Left lung (tissue), 4 donors: ENCODE measurements at regions not wholly inside any gene's neighbourhood (a gene's known extent, or its start where the extent isn't known, plus 50 kb on each side); places are given as distances from the start of the nearest gene placed in this dataset.

Source experiments
- ATAC-seq: fragments of 200-7000 bp; cut with Tn5 transposase; one replicate; pipeline ENCODE4 v1.9.1; 2020; ENCODE audit warnings: moderate library complexity
- DNase-seq, 4 donors: peaks; one replicate each; pipeline ENCODE4 v3.0.0-alpha.2; 2013 to 2020
- H3K27ac ChIP-seq, 2 donors: fragments of 200-600 bp; sonication (generic) in 1 of 2; one replicate each; pipeline versions ENCODE4 v1.5.0 to v1.8.0; 2020 to 2021
- H3K27me3 ChIP-seq, 2 donors: fragments of 200-600 bp; sonication (generic) in 1 of 2; one replicate each; pipeline versions ENCODE4 v1.5.0 to v1.8.0; 2020 to 2021
- H3K36me3 ChIP-seq, 2 donors: fragments of 200-600 bp; sonication (generic) in 1 of 2; one replicate each; pipeline versions ENCODE4 v1.5.0 to v1.8.0; 2020 to 2021
- H3K4me1 ChIP-seq, 2 donors: fragments of 200-600 bp; one replicate each; pipeline ENCODE4 v1.8.0; 2021
- H3K4me3 ChIP-seq, 2 donors: fragments of 200-600 bp; sonication (generic) in 1 of 2; one replicate each; pipeline versions ENCODE4 v1.5.0 to v1.8.0; 2020 to 2021; ENCODE audit warnings: mild to moderate bottlenecking in 1 of 2
- H3K9me3 ChIP-seq, 2 donors: fragments of 200-600 bp; sonication (generic) in 1 of 2; one replicate each; pipeline versions ENCODE4 v1.5.0 to v1.8.0; 2020 to 2021
- CTCF ChIP-seq, 2 donors: fragments of 200-600 bp; sonication (generic) in 1 of 2; IDR thresholded peaks; one replicate each; pipeline versions ENCODE4 v1.5.0 to v1.8.0; 2021; ENCODE audit warnings: antibody characterized with exemption in 2 of 2
- intact Hi-C, 2 donors: fragments of 100-400 bp; cut with DNase I; formaldehyde crosslinking; loops; one replicate each; pipeline versions ENCODE4 v1.11.2 to v1.14.2; 2022
- donor health status: DM: no; HTN: yes; CAD: no.
- donor health status: DM: no; HTN: no; CAD: no.

- TF ChIP-seq CTCF (IDR thresholded peaks at IDR 0.05): no peak
- Histone ChIP-seq H3K4me3 (no peak overlapping the region), H3K27ac (no peak overlapping the region), H3K9me3 (no peaks in the 10 kb centered on the region), H3K4me1 (peaks cover 0 to 7% of the 10 kb centered on the region in 2 donors), H3K36me3 (no peaks in the 10 kb centered on the region), H3K27me3 (no peaks in the 10 kb centered on the region)
- intact Hi-C loops: no loop called here
- ATAC-seq: peak; percentile 49
- no peak for DNase-seq
These were observed 64.8 kb upstream of the LOXL4 start for GRCh38 chr10:98332623-98333269.

- peaks cover 0 to under 1% of the 10 kb centered on the region in 2 donors for H3K27me3 ChIP-seq
- peaks cover 0 to 7% of the 10 kb centered on the region in 2 donors for H3K4me1 ChIP-seq
- no peak for DNase-seq
- no peak overlapping the region for H3K27ac ChIP-seq
- H3K4me3 ChIP-seq: no peak overlapping the region
- intact Hi-C loops: no loop called here
- ATAC-seq: peak; percentile 62
- peak; percentile 16 to 43 for TF ChIP-seq CTCF (IDR thresholded peaks at IDR 0.05)
- no peaks in the 10 kb centered on the region for H3K9me3 ChIP-seq
- no peaks in the 10 kb centered on the region for H3K36me3 ChIP-seq
These were observed 63.9 kb upstream of the LOXL4 start for GRCh38 chr10:98331885-98332284.

- H3K4me1 ChIP-seq: peaks cover 0 to 7% of the 10 kb centered on the region in 2 donors
- intact Hi-C loops: no loop called here
These were observed 63.0 kb upstream of the LOXL4 start for GRCh38 chr10:98330987-98331386.

GRCh38 chr10:98328640-98329039, 60.6 kb upstream of the LOXL4 start:
- peaks cover 7 to 9% of the 10 kb centered on the region in 2 donors for H3K4me1 ChIP-seq
- TF ChIP-seq CTCF (IDR thresholded peaks at IDR 0.05): no peak
- no peak overlapping the region for H3K27ac ChIP-seq
- ATAC-seq (no peak), DNase-seq (no peak)
- no peaks in the 10 kb centered on the region for H3K36me3 ChIP-seq
- intact Hi-C loops: no loop called here
- peaks cover 0 to 7% of the 10 kb centered on the region in 2 donors for H3K27me3 ChIP-seq
- H3K4me3 ChIP-seq: no peak overlapping the region
- no peaks in the 10 kb centered on the region for H3K9me3 ChIP-seq

More at GRCh38 chr10:98330987-98331386, 63.0 kb upstream of the LOXL4 start:
- no peak for DNase-seq
- no peak for TF ChIP-seq CTCF (IDR thresholded peaks at IDR 0.05)
- ATAC-seq: no peak
- H3K27ac ChIP-seq: no peak overlapping the region
- no peaks in the 10 kb centered on the region for H3K9me3 ChIP-seq
- no peak overlapping the region for H3K4me3 ChIP-seq
- no peaks in the 10 kb centered on the region for H3K36me3 ChIP-seq
- H3K27me3 ChIP-seq: peaks cover 0 to 7% of the 10 kb centered on the region in 2 donors

DNA sequence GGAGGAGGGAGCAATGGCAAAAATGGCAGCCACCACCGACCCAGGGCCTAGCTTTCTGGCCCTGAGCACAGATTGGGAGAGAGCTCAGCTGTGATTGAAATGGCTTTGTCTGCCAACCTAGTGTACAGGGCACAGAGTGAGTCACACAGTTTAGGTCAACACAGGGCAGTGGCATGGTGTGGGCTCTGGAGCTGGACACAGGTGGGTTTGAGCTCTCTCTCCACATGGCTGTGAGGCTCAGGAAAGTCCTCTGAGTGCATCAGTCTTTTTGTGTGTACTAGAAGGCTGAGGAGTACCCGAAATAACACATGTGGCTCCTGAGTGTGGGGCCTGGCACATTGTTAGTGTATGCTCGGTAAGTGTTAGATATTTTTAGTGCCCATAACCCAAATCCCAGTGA, 60.2 kb upstream of the LOXL4 start:
- TF ChIP-seq CTCF (IDR thresholded peaks at IDR 0.05): no peak
- H3K27me3 ChIP-seq: peaks cover 0 to 7% of the 10 kb centered on the region in 2 donors
- no peaks in the 10 kb centered on the region for H3K9me3 ChIP-seq
- peaks cover 5 to 10% of the 10 kb centered on the region in 2 donors for H3K4me1 ChIP-seq
- ATAC-seq (no peak), DNase-seq (no peak)
- H3K4me3 ChIP-seq: no peak overlapping the region
- no peak overlapping the region for H3K27ac ChIP-seq
- intact Hi-C loops: no loop called here
- no peaks in the 10 kb centered on the region for H3K36me3 ChIP-seq
